NCI-H2227 (cell line): ENCODE measurements at regions not wholly inside any gene's neighbourhood (a gene's known extent, or its start where the extent isn't known, plus 50 kb on each side); places are given as distances from the start of the nearest gene placed in this dataset.
A peak's percentile ranks its signal among the peaks of the same experiment; 100 is the strongest.

Experiments
- DNase-seq: peaks from one replicate; lab custom pipeline; 2025; ENCODE audit not compliant: unreplicated experiment; lab: John Stamatoyannopoulos, UW

GRCh38 chrX:10744007-10744406 is 123.6 kb upstream of the MID1 start:
- DNase-seq: peak; percentile 43

GRCh38 chrX:10747975-10748374 is 127.6 kb upstream of the MID1 start:
- no peak for DNase-seq

- no peak for DNase-seq
Observed at GRCh38 chrX:10749113-10749512, 128.7 kb upstream of the MID1 start.

- no peak for DNase-seq
Observed at GRCh38 chrX:10750581-10750980, 130.2 kb upstream of the MID1 start.

- DNase-seq: no peak
Observed at GRCh38 chrX:10753116-10753515, 132.7 kb upstream of the MID1 start.

DNA sequence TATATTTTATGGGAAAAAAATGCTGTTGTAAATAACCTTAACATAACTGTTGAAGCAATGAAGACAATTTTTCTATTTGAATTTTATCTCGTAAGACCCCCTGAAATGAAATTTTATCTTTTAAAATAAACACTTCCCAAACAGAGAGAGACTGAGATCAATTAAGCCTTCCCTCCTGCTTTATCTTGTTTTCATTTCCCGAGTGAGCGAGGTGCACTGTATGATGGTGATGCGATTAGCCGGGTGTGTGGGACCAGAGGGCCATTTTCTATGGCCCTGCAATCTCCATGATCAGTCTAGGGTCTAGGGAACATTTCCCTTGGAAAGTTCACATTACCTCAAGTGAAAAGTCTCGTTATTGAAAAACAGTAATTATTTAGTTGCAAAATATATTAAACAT is 134.1 kb upstream of the MID1 start:
- no peak for DNase-seq

DNA sequence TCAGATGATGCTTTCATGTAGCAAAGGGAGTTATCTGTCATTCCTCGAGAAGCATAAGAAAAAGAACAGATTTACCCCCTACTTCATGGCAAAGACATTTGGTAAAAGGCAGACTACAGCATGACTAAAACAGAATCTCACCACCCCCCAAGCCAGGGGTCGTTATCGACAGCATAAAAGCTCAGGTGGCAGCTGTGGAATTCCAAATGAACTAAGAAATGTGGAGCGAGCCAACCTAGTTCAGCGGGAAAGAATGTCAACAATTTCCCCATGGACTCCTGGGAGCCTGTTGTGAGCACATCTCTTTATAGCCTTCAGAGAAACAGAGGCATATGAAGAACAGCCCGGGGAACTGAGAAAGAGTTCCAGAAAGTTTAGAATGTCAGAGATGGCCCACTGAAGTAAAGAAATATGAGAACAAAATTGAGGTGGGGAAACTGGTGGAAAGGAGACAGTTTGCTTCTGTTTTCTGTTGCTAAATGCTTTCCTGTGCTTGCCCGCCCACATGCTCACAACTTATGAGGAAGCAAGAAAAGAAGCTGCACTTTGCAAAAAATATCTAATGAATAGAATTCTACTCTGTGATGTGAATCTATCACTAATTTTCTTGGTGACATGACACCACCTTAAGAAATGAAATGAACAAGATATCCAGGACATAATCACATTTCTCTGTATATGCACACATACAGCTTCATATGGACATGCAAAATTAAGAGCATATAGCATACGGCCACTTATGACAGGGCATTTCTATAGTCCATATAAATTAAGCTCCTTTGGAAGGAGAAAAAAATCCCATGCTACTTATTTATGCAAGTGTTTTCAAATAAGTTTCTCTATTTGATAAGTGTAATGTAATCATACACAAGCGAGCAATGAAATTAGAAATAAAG is 135.3 kb upstream of the MID1 start:
- no peak for DNase-seq

DNA sequence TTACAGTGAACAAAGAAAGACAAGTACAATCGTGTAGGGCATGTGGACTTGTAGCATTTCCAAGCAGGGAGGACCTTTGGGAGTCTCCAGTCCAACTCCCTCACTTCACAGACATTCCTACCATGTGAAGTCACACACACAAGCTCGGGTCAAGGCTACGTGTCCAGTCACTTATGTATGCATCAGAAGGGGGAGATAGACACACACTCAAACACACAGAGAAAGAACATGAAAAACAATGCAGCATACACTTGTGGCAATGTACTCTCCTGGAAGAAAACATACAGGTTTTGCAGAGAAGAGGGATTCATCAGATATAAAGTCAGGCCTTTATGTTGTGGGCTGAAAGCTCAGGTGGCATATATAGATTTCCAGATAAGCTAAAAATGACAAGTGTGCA is 136.1 kb upstream of the MID1 start:
- no peak for DNase-seq

- DNase-seq: no peak
Observed at GRCh38 chrX:10759141-10759799, 138.9 kb upstream of the MID1 start.

- DNase-seq: no peak
Observed at GRCh38 chrX:10761447-10761846, 141.1 kb upstream of the MID1 start.

DNA sequence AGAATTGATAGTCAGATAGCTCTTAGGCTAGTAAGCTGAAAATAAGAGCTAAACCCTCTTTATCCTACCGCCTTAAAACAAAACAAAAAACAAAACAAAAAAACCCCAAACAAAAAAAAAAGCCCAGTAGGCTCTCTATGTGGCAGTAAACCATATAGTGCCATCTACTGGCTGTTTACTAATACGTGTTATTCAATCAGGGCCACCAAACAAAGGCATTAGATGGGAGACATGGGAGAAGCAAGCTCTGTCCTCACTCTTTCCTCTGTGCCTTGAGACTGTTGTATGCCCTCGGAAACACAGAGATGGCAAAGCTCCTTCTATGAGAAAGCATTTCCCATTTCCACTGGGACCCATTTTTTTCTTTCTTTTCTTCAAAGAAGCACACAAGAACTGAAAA is 148.8 kb upstream of the MID1 start:
- peak; percentile 60 for DNase-seq

GRCh38 chrX:10769696-10770619 is 149.6 kb upstream of the MID1 start:
- peak; percentile 53 for DNase-seq

GRCh38 chrX:10773318-10773717 is 152.9 kb upstream of the MID1 start:
- DNase-seq: no peak

- DNase-seq: no peak
Observed at GRCh38 chrX:10781847-10782530, 161.6 kb upstream of the MID1 start.

DNA sequence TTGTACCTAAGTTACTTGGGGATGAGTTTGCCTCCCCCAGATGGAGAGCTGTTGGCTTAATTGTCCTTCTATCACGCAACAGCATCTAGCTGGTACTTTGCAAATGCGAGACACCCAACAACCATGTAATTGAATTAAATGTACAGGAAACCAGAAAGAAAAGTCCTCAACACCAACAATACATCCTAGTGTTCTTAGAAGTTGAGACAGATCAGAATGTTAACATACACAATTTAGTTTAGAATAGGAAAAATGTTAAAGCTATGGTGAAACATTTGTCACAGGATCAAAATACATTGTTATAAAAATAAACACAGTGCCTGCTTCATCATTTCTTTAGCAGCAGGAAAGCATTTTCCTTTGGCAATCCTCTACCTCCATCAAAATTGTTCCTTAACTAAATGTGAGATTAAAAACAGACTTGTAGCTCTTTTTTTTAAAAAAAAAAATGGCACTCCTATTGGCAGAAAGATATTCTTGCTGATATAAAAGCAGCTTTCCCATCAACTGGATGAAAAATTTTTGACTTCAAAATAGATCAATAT is 163.1 kb upstream of the MID1 start:
- DNase-seq: no peak

DNA sequence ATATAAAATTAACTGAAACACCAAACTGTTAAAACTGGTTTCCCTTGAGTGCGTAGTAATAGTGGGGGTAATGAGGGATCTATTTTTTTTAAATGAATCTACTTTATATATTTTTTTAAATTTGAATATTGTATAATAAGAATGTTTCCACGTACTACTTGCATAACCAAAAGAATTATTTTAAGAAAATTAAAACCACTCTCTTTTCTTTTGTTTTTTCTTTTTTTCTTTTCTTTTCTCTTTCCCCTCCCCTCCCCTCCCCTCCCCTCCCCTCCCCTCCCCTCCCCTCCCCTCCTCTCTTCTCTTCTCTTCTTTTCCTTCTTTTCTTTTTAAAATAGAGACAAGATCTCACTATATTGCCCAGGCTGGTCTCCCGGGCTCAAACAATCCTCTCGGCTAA is 166.9 kb upstream of the MID1 start:
- DNase-seq: no peak

DNA sequence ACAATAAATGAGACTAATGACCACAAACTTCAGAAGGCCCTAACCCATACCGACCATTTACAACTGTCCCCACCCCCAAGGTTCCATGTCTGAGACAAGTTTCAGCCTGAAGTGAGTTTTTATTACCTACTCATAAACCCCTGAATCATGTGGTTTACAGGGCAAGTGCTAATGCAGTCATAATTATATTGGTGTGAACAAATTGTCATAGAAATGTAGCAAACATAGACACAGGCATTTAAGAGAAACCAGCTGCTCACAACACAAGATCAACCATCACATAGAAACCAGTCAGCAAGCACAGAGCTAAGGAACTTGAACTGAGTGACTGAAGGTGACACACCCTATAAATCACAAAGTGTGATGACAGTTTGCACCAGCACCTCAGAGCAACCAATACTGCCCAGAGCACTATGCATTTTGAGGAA is 173.8 kb upstream of the MID1 start:
- no peak for DNase-seq

DNA sequence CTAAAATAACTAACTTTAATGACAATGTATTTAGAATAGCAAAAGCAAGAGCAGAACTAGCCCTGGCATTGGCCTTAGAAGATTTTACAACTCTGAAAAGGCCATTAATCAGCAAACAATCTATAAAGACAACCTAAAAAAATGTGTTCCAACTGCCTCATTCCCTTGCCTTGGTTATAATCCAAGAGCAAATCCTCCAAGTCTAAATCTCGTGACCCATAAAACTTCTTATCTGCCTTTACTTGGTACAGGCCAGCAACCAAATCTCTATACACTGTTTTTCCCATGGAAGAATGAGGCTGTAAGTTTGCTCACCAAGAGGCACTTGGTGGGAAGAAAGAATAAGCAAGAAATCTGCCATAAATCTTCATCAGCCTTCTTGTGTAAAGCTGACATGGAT is 175.3 kb upstream of the MID1 start:
- DNase-seq: no peak

DNA sequence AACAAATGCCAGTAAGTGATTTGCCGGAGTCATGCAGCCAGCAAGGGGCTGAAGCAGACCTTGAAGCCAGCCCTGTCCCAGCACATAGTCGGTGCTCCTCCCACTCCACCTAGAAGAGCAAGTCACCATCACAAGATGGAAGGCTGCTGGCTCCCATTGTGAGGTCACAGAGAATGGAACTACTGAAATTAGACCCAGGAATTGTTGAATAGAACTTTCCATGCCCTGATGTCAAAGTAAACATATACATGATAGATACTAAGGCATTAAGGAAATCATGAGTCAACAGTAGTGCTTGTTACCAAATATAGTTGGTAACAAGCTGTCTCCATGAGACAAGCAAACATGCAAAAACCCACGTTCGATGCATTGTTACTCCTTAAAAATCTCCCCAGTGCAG is 177.1 kb upstream of the MID1 start:
- DNase-seq: no peak

GRCh38 chrX:10798041-10798440 is 177.7 kb upstream of the MID1 start:
- DNase-seq: no peak

- DNase-seq: no peak
Observed at GRCh38 chrX:10800796-10801195, 180.4 kb upstream of the MID1 start.
